ENCODE measurements at regions not wholly inside any gene's neighbourhood (a gene's known extent, or its start where the extent isn't known, plus 50 kb on each side); places are given as distances from the start of the nearest gene placed in this dataset.

GRCh38 chr7:18352339-18353255 lies 143.0 kb upstream of the HDAC9 start:
- Histone ChIP-seq H3K36me3 (replicated peaks in 1 of 2) (no peaks in the 10 kb centered on the region), H3K4me1 (replicated peaks in 1 of 2) (peaks cover 0 to 6% of the 10 kb centered on the region in 2 donors), H3K9me3 (replicated peaks in 1 of 3) (no peaks in the 10 kb centered on the region), H3K27me3 (peaks cover 3% of the 10 kb centered on the region), H3K27ac (no peak overlapping the region), H3K4me3 (no peak overlapping the region)
- intact Hi-C loops (cut with DNase I) = loop anchor here (5.0 to 10.0 kb wide), 3 partner anchors 220 to 312 kb away; no protein-coding TSS in a partner anchor
- no peak for TF ChIP-seq POLR2A (IDR thresholded peaks at IDR 0.05)
- TF ChIP-seq CTCF (IDR thresholded peaks at IDR 0.05) = peak; percentile 30 to 61 (median 56)
- DNase-seq = peak; percentile 18 to 73 (median 51)
- 48 to 55% (median 50%) methylated on average over 7 of the region's 7 CpGs for WGBS, 4 donors

GRCh38 chr7:18353339-18353738 lies 142.2 kb upstream of the HDAC9 start:
- DNase-seq = no peak
- no peak overlapping the region for H3K4me3 ChIP-seq
- no peak overlapping the region for H3K27ac ChIP-seq
- H3K4me1 ChIP-seq (replicated peaks in 1 of 2) = peaks cover 0 to 6% of the 10 kb centered on the region in 2 donors
- TF ChIP-seq POLR2A (IDR thresholded peaks at IDR 0.05) = no peak
- TF ChIP-seq CTCF (IDR thresholded peaks at IDR 0.05) = no peak
- H3K36me3 ChIP-seq (replicated peaks in 1 of 2) = no peaks in the 10 kb centered on the region
- no peaks in the 10 kb centered on the region for H3K9me3 ChIP-seq (replicated peaks in 1 of 3)
- peaks cover 3% of the 10 kb centered on the region for H3K27me3 ChIP-seq
- WGBS, 4 donors = 76 to 81% (median 77%) methylated on average over 3 of the region's 3 CpGs
- intact Hi-C loops (cut with DNase I) = loop anchor here (5.0 to 10.0 kb wide), 3 partner anchors 219 to 311 kb away; no protein-coding TSS in a partner anchor

- no peak for DNase-seq
- intact Hi-C loops (cut with DNase I) = loop anchor here (5.0 to 10.0 kb wide), 3 partner anchors 218 to 310 kb away; no protein-coding TSS in a partner anchor
- Histone ChIP-seq H3K4me3 (no peak overlapping the region), H3K27me3 (peaks cover 3% of the 10 kb centered on the region), H3K27ac (no peak overlapping the region), H3K36me3 (replicated peaks in 1 of 2) (no peaks in the 10 kb centered on the region), H3K9me3 (replicated peaks in 1 of 3) (no peaks in the 10 kb centered on the region), H3K4me1 (replicated peaks in 1 of 2) (peaks cover 0 to 6% of the 10 kb centered on the region in 2 donors)
- TF ChIP-seq POLR2A (IDR thresholded peaks at IDR 0.05) = no peak
- no peak for TF ChIP-seq CTCF (IDR thresholded peaks at IDR 0.05)
- 69 to 80% (median 76%) methylated on average over 6 of the region's 6 CpGs for WGBS, 4 donors
Observed at GRCh38 chr7:18354108-18355085, 141.2 kb upstream of the HDAC9 start.
